HL-60 (cell line): ENCODE measurements at regions not wholly inside any gene's neighbourhood (a gene's known extent, or its start where the extent isn't known, plus 50 kb on each side); places are given as distances from the start of the nearest gene placed in this dataset.

Experiments used
- DNase-seq, 2 experiments: peaks; one replicate each; pipeline ENCODE4 v3.0.0-alpha.2; 2010 to 2020; ENCODE audit warnings: low read depth in 1 of 2, low spot score in 1 of 2
- H3K27ac ChIP-seq: fragments of 250-450 bp; sonication (Bioruptor Pico); replicated peaks from 2 replicates; pipeline ENCODE4 v1.5.1; 2020; ENCODE audit warnings: mild to moderate bottlenecking, moderate library complexity
- H3K27me3 ChIP-seq: fragments of 250-450 bp; sonication (Bioruptor Pico); 2 replicates; pipeline ENCODE4 v1.5.1; 2021; ENCODE audit warnings: mild to moderate bottlenecking, moderate library complexity; ENCODE audit not compliant: insufficient read depth, poor library complexity, severe bottlenecking
- H3K4me3 ChIP-seq: replicated peaks from 2 replicates; pipeline ENCODE4 v1.5.1; 2011; ENCODE audit warnings: mild to moderate bottlenecking, control low read depth, low read length; ENCODE audit not compliant: insufficient read depth
- GABPA ChIP-seq: IDR thresholded peaks from 2 replicates; pipeline ENCODE4 v1.6.1; 2012; ENCODE audit warnings: low read depth
- POLR2AphosphoS5 ChIP-seq: IDR thresholded peaks from 2 replicates; pipeline ENCODE4 v1.6.1; 2012; ENCODE audit warnings: low read depth
- SPI1 ChIP-seq: IDR thresholded peaks from 2 replicates; pipeline ENCODE4 v1.6.1; 2012; ENCODE audit warnings: low read depth, mild to moderate bottlenecking, borderline replicate concordance
- TF ChIP-seq, protein P1 (sequence below): IDR thresholded peaks from 2 replicates; pipeline ENCODE4 v1.6.1; 2012; ENCODE audit warnings: low read depth; ENCODE audit not compliant: insufficient replicate concordance
- TF ChIP-seq, protein P2 (sequence below): IDR thresholded peaks from one replicate; pipeline ENCODE4 v1.5.1; 2011; ENCODE audit warnings: low read length, control low read depth, inconsistent platforms; ENCODE audit not compliant: insufficient read depth

DNA sequence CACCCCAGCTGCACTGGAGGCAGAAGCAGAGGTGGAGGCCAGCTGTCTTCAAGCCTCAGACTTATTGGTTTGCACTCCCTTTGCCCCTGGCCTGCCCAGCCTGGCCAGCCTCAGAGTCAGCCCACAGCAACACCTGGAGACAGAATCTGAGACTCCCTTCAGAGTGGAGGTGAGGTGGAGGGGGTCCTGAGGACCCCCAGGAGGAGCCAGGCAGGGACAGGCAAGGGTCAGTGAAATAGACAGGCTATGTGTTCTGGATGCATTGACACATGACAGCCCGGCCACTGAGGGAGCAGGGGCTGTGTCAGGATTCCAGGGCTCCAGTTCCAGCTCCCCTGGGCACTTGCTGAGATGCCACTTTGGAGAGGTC is 309.7 kb downstream of the MYCN start:
- no peaks in the 10 kb centered on the region for H3K27me3 ChIP-seq
- DNase-seq: no peak
- no peak overlapping the region for H3K4me3 ChIP-seq
- TF ChIP-seq SPI1: no peak
- TF ChIP-seq, protein P1, sequence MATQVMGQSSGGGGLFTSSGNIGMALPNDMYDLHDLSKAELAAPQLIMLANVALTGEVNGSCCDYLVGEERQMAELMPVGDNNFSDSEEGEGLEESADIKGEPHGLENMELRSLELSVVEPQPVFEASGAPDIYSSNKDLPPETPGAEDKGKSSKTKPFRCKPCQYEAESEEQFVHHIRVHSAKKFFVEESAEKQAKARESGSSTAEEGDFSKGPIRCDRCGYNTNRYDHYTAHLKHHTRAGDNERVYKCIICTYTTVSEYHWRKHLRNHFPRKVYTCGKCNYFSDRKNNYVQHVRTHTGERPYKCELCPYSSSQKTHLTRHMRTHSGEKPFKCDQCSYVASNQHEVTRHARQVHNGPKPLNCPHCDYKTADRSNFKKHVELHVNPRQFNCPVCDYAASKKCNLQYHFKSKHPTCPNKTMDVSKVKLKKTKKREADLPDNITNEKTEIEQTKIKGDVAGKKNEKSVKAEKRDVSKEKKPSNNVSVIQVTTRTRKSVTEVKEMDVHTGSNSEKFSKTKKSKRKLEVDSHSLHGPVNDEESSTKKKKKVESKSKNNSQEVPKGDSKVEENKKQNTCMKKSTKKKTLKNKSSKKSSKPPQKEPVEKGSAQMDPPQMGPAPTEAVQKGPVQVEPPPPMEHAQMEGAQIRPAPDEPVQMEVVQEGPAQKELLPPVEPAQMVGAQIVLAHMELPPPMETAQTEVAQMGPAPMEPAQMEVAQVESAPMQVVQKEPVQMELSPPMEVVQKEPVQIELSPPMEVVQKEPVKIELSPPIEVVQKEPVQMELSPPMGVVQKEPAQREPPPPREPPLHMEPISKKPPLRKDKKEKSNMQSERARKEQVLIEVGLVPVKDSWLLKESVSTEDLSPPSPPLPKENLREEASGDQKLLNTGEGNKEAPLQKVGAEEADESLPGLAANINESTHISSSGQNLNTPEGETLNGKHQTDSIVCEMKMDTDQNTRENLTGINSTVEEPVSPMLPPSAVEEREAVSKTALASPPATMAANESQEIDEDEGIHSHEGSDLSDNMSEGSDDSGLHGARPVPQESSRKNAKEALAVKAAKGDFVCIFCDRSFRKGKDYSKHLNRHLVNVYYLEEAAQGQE: no peak
- no peak for TF ChIP-seq GABPA
- TF ChIP-seq POLR2AphosphoS5: no peak
- TF ChIP-seq, protein P2, sequence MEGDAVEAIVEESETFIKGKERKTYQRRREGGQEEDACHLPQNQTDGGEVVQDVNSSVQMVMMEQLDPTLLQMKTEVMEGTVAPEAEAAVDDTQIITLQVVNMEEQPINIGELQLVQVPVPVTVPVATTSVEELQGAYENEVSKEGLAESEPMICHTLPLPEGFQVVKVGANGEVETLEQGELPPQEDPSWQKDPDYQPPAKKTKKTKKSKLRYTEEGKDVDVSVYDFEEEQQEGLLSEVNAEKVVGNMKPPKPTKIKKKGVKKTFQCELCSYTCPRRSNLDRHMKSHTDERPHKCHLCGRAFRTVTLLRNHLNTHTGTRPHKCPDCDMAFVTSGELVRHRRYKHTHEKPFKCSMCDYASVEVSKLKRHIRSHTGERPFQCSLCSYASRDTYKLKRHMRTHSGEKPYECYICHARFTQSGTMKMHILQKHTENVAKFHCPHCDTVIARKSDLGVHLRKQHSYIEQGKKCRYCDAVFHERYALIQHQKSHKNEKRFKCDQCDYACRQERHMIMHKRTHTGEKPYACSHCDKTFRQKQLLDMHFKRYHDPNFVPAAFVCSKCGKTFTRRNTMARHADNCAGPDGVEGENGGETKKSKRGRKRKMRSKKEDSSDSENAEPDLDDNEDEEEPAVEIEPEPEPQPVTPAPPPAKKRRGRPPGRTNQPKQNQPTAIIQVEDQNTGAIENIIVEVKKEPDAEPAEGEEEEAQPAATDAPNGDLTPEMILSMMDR: no peak
- H3K27ac ChIP-seq: no peak overlapping the region

DNA sequence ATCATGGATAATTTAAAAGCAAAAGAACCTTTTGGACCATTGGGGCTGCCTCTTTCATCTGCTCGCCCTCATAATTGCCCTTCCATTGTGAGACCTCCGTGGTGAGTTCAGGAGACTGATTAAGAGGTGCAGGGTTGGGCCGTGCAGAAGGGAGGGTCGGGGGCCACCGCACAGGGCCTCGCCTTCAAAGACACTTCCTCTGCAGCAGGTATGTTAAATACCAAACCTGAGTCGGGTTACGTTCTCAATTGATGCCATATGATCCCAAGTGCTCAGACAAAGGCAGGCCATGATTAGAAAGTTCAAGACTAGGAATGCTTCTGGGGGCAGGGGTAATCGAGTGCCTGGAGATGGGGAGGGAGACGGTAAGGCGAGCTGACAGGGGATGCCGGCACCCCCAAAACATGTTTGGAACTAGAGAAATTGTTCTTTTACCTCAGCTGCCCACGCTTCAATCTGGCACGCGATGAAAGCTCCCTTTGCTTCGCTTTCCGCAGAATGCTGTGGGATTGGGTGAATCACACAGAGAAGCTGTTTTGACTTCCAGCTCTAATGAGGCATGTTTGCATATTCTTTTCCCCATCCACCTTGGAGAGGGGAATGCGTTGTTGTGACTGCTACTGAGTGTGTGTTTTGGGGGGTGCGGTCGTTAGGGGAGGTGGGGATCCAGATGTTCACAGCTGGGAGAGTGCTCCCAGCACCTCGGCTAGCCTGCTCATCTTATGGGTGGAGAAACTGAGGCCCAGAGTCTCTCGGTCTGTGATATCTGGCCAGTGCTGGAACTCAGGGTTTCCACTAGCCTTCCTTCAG is 309.1 kb downstream of the MYCN start:
- H3K27me3 ChIP-seq: no peaks in the 10 kb centered on the region
- H3K27ac ChIP-seq: no peak overlapping the region
- TF ChIP-seq GABPA (no peak), POLR2AphosphoS5 (no peak)
- TF ChIP-seq, protein P2: no peak
- TF ChIP-seq, protein P1: no peak
- no peak overlapping the region for H3K4me3 ChIP-seq
- no peak for DNase-seq

DNA sequence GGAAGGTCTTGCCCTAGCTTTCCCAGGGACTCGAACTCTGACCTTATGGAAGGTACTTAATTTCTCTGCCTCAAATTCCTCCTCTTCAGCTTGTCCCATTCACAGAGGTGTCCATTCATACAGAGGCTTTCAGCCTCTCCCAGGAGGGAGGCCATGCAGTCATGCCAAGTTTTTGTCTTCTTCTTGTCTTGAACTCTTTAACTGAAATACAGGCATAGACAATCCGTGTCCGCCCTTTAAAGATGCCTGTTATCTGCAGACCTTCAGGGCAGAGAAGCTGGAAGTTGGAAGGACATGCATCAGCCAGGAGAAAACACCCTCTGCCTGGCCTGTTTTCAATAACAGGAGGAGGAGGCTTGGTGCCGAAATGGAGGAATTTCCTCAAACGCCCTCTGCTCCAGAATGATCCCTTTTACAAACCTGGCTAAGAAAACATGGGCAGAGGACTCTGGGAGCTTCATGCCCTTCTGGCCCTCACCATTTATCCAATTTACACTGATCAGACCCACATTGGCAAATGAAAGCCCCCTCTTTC is 308.3 kb downstream of the MYCN start:
- no peak for DNase-seq

More for the DNA sequence above, 308.3 kb downstream of the MYCN start:
- Histone ChIP-seq H3K27me3 (no peaks in the 10 kb centered on the region), H3K4me3 (no peak overlapping the region), H3K27ac (no peak overlapping the region)
- TF ChIP-seq SPI1 (no peak), GABPA (no peak), POLR2AphosphoS5 (no peak)
- TF ChIP-seq, protein P1: no peak
- TF ChIP-seq, protein P2: no peak
